H9 (cell line): ENCODE measurements at regions not wholly inside any gene's neighbourhood (a gene's known extent, or its start where the extent isn't known, plus 50 kb on each side); places are given as distances from the start of the nearest gene placed in this dataset.

Experiments used
- DNase-seq: peaks from one replicate; pipeline ENCODE4 v3.0.0-alpha.2; 2017
- H2AFZ ChIP-seq: one replicate; pipeline ENCODE4 v1.6.1; 2013; ENCODE audit warnings: mild to moderate bottlenecking, low read length, control low read depth, moderate library complexity
- H2AK5ac ChIP-seq: 2 replicates; pipeline ENCODE4 v1.6.1; 2013; ENCODE audit warnings: low read length, control low read depth, mixed read lengths; ENCODE audit not compliant: insufficient read length
- H2BK120ac ChIP-seq: one replicate; pipeline ENCODE4 v1.6.1; 2013; ENCODE audit warnings: low read depth, mild to moderate bottlenecking, low read length, control low read depth, inconsistent platforms; ENCODE audit not compliant: poor library complexity, severe bottlenecking
- H2BK12ac ChIP-seq: 2 replicates; pipeline ENCODE4 v1.6.1; 2013; ENCODE audit warnings: low read length, control low read depth, mixed read lengths, low read depth; ENCODE audit not compliant: insufficient read length
- H2BK15ac ChIP-seq: 2 replicates; pipeline ENCODE4 v1.6.1; 2013; ENCODE audit warnings: low read depth, low read length, control low read depth
- H2BK20ac ChIP-seq: one replicate; pipeline ENCODE4 v1.6.1; 2013; ENCODE audit warnings: low read depth, mild to moderate bottlenecking, low read length, control low read depth, inconsistent platforms; ENCODE audit not compliant: poor library complexity, severe bottlenecking
- H2BK5ac ChIP-seq: 2 replicates; pipeline ENCODE4 v1.6.1; 2013; ENCODE audit warnings: low read length, control low read depth, mixed read lengths; ENCODE audit not compliant: insufficient read length
- H3K14ac ChIP-seq: 2 replicates; pipeline ENCODE4 v1.6.1; 2013; ENCODE audit warnings: low read length, control low read depth; ENCODE audit not compliant: insufficient read depth
- H3K18ac ChIP-seq: 2 replicates; pipeline ENCODE4 v1.6.1; 2013; ENCODE audit warnings: low read depth, mild to moderate bottlenecking, mixed read lengths, low read length, control low read depth; ENCODE audit not compliant: insufficient read length
- H3K23ac ChIP-seq: 2 replicates; pipeline ENCODE4 v1.6.1; 2013; ENCODE audit warnings: low read length, control low read depth, mixed read lengths, low read depth; ENCODE audit not compliant: insufficient read length
- H3K23me2 ChIP-seq: 2 replicates; pipeline ENCODE4 v1.6.1; 2013; ENCODE audit warnings: low read depth, mild to moderate bottlenecking, mixed read lengths, low read length, control low read depth; ENCODE audit not compliant: insufficient read length, poor library complexity, severe bottlenecking
- H3K27ac ChIP-seq: 2 replicates; pipeline ENCODE4 v1.5.1; 2013; ENCODE audit warnings: low read length, control low read depth, mixed read lengths, low read depth; ENCODE audit not compliant: insufficient read length
- H3K27me3 ChIP-seq: 2 replicates; pipeline ENCODE4 v1.6.1; 2013; ENCODE audit warnings: low read length, control low read depth, inconsistent platforms; ENCODE audit not compliant: insufficient read depth
- H3K4ac ChIP-seq: 2 replicates; pipeline ENCODE4 v1.6.1; 2013; ENCODE audit warnings: low read depth, mild to moderate bottlenecking, control low read depth, inconsistent platforms, low read length, moderate library complexity
- H3K4me1 ChIP-seq: 2 replicates; pipeline ENCODE4 v1.6.1; 2013; ENCODE audit warnings: low read length, control low read depth, inconsistent platforms; ENCODE audit not compliant: insufficient read depth
- H3K4me2 ChIP-seq: 2 replicates; pipeline ENCODE4 v1.6.1; 2013; ENCODE audit warnings: low read length, control low read depth, mixed read lengths; ENCODE audit not compliant: insufficient read length, insufficient read depth
- H3K56ac ChIP-seq: 2 replicates; pipeline ENCODE4 v1.6.1; 2013; ENCODE audit warnings: low read depth, mild to moderate bottlenecking, mixed read lengths, low read length, control low read depth; ENCODE audit not compliant: insufficient read length
- H3K79me1 ChIP-seq: 2 replicates; pipeline ENCODE4 v1.6.1; 2013; ENCODE audit warnings: low read depth, mild to moderate bottlenecking, moderate library complexity, low read length, control low read depth, inconsistent platforms; ENCODE audit not compliant: insufficient read depth, poor library complexity, severe bottlenecking
- H3K79me2 ChIP-seq: 2 replicates; pipeline ENCODE4 v1.6.1; 2013; ENCODE audit warnings: low read length, control low read depth, inconsistent platforms; ENCODE audit not compliant: insufficient read depth
- H3K9ac ChIP-seq: 2 replicates; pipeline ENCODE4 v1.6.1; 2013; ENCODE audit warnings: low read length, control low read depth, mixed read lengths; ENCODE audit not compliant: insufficient read length; ENCODE audit errors: extremely low read depth
- H3K9me3 ChIP-seq: one replicate; pipeline ENCODE4 v1.6.1; 2013; ENCODE audit warnings: low read depth, low read length, inconsistent platforms; ENCODE audit not compliant: control insufficient read depth
- H3T11ph ChIP-seq: one replicate; pipeline ENCODE4 v1.6.1; 2013; ENCODE audit warnings: mild to moderate bottlenecking, low read length, control low read depth, inconsistent platforms
- H4K20me1 ChIP-seq: one replicate; pipeline ENCODE4 v1.6.1; 2013; ENCODE audit not compliant: control insufficient read depth, insufficient read length, insufficient read depth
- H4K5ac ChIP-seq: 2 replicates; pipeline ENCODE4 v1.6.1; 2013; ENCODE audit warnings: low read depth, mild to moderate bottlenecking, mixed read lengths, low read length, control low read depth; ENCODE audit not compliant: insufficient read length
- H4K8ac ChIP-seq: replicated peaks from 2 replicates; pipeline ENCODE4 v1.6.1; 2013; ENCODE audit warnings: low read length, control low read depth, mixed read lengths, low read depth; ENCODE audit not compliant: insufficient read length
- H4K91ac ChIP-seq: 2 replicates; pipeline ENCODE4 v1.6.1; 2013; ENCODE audit warnings: low read depth, mild to moderate bottlenecking, moderate library complexity, mixed read lengths, low read length, control low read depth; ENCODE audit not compliant: insufficient read length
- H3K27ac Mint-ChIP-seq, 3 experiments: 2 replicates in 2 of 3; 3 replicates in 1 of 3; pipeline ENCODE4 v1.8.0; 2020 to 2021; ENCODE audit warnings: mixed read lengths in 3 of 3, mild to moderate bottlenecking in 1 of 3, moderate library complexity in 1 of 3
- H3K27me3 Mint-ChIP-seq: 2 replicates; pipeline ENCODE4 v1.8.0; 2021; ENCODE audit warnings: low read depth, mild to moderate bottlenecking, moderate library complexity, mixed read lengths
- H3K36me3 Mint-ChIP-seq, 3 experiments: 2 replicates in 2 of 3; 3 replicates in 1 of 3; pipeline ENCODE4 v1.8.0; 2020 to 2021; ENCODE audit warnings: low read depth in 3 of 3, mixed read lengths in 3 of 3; ENCODE audit not compliant: insufficient read depth in 1 of 3
- H3K4me1 Mint-ChIP-seq, 2 experiments: 2 replicates each; pipeline ENCODE4 v1.8.0; 2020; ENCODE audit warnings: mixed read lengths in 2 of 2
- H3K4me3 Mint-ChIP-seq, 2 experiments: 2 replicates in 1 of 2; 3 replicates in 1 of 2; pipeline ENCODE4 v1.8.0; 2020 to 2021; ENCODE audit warnings: mild to moderate bottlenecking in 2 of 2, mixed read lengths in 2 of 2, moderate library complexity in 1 of 2
- H3K9me3 Mint-ChIP-seq, 2 experiments: 2 replicates in 1 of 2; 3 replicates in 1 of 2; pipeline ENCODE4 v1.8.0; 2020; ENCODE audit warnings: mild to moderate bottlenecking in 2 of 2, mixed read lengths in 2 of 2, moderate library complexity in 1 of 2
- CTCF ChIP-seq: fragments of 200-600 bp; sonication (generic); conservative IDR thresholded peaks from 3 replicates; pipeline ENCODE4 v1.8.0; 2021; ENCODE audit warnings: antibody characterized with exemption, mild to moderate bottlenecking
- WGBS: extraction: QIAGEN DNeasy Blood & Tissue Kit; methylation state at CpG from one replicate; pipeline ENCODE4 v1.1.7; 2013; ENCODE audit warnings: missing lambda C conversion rate, low lambda C conversion rate, mixed read lengths; ENCODE audit not compliant: insufficient read length; ENCODE audit errors: extremely low coverage; 5-methylcytosine and 5-hydroxymethylcytosine counted together

- no peak overlapping the region for H3K27ac ChIP-seq
- no peak overlapping the region for H2BK12ac ChIP-seq
- H3K27me3 ChIP-seq = no peaks in the 10 kb centered on the region
- no peak overlapping the region for H3K4ac ChIP-seq
- no peaks in the 10 kb centered on the region for H4K20me1 ChIP-seq
- no peak overlapping the region for H3K9ac ChIP-seq
- H3K14ac ChIP-seq = no peak overlapping the region
- peaks cover 0 to 3% of the 10 kb centered on the region in 2 experiments; a peak in 1 of 4 replicates for H3K4me1 Mint-ChIP-seq
- H4K5ac ChIP-seq = no peak overlapping the region
- H3K23ac ChIP-seq = no peak overlapping the region
- H3T11ph ChIP-seq = no peak overlapping the region
- H3K79me1 ChIP-seq = no peaks in the 10 kb centered on the region
- no peak overlapping the region for H3K27ac Mint-ChIP-seq
- no peaks in the 10 kb centered on the region for H3K4me1 ChIP-seq
- H3K27me3 Mint-ChIP-seq = peaks cover 4% of the 10 kb centered on the region; the same call in 1 of the 2 replicates
- no peak overlapping the region for H2BK5ac ChIP-seq
- H4K8ac ChIP-seq = no peak overlapping the region
- H3K18ac ChIP-seq = no peak overlapping the region
- H3K4me2 ChIP-seq = no peak overlapping the region
- H2AFZ ChIP-seq = no peak overlapping the region
- no peaks in the 10 kb centered on the region for H3K23me2 ChIP-seq
- no CpG with 5 or more reads among the region's 2 CpGs for WGBS
- H3K79me2 ChIP-seq = no peaks in the 10 kb centered on the region
- H2AK5ac ChIP-seq = no peak overlapping the region
- no peak overlapping the region for H2BK20ac ChIP-seq
- no peak overlapping the region for H4K91ac ChIP-seq
- H2BK15ac ChIP-seq = no peak overlapping the region
- DNase-seq = no peak
- H2BK120ac ChIP-seq = no peak overlapping the region
- no peak for TF ChIP-seq CTCF
- no peak overlapping the region for H3K56ac ChIP-seq
- H3K9me3 ChIP-seq = no peaks in the 10 kb centered on the region
- H3K4me3 Mint-ChIP-seq = no peak overlapping the region
- H3K9me3 Mint-ChIP-seq = no peaks in the 10 kb centered on the region; a peak in 1 of 5 replicates
- no peaks in the 10 kb centered on the region; a peak in 1 of 7 replicates for H3K36me3 Mint-ChIP-seq
These were observed 596.5 kb downstream of the MATN1 start for GRCh38 chr1:30126848-30127247.
